AG20443 (cell line): ENCODE measurements at regions not wholly inside any gene's neighbourhood (a gene's known extent, or its start where the extent isn't known, plus 50 kb on each side); places are given as distances from the start of the nearest gene placed in this dataset.

ENCODE experiments used
- DNase-seq: peaks from one replicate; pipeline ENCODE4 v3.0.0; 2012; ENCODE audit warnings: low spot score, mixed read lengths

GRCh38 chr13:106129993-106130392 lies 405.5 kb downstream of the EFNB2 start:
- DNase-seq, result no peak

GRCh38 chr13:106129273-106129672 lies 406.2 kb downstream of the EFNB2 start:
- no peak for DNase-seq

- no peak for DNase-seq
Measured at GRCh38 chr13:106122234-106122633, 413.2 kb downstream of the EFNB2 start.

GRCh38 chr13:106121173-106121754 lies 414.2 kb downstream of the EFNB2 start:
- DNase-seq, result no peak

- DNase-seq, result no peak
Measured at GRCh38 chr13:106118996-106119395, 416.5 kb downstream of the EFNB2 start.

- no peak for DNase-seq
Measured at GRCh38 chr13:106118050-106118449, 417.4 kb downstream of the EFNB2 start.

GRCh38 chr13:106117640-106118039 lies 417.8 kb downstream of the EFNB2 start:
- no peak for DNase-seq

- DNase-seq, result peak; percentile 22
Measured at GRCh38 chr13:106117035-106117434, 418.4 kb downstream of the EFNB2 start.

- no peak for DNase-seq
Measured at GRCh38 chr13:106115081-106115480, 420.4 kb downstream of the EFNB2 start.

- no peak for DNase-seq
Measured at GRCh38 chr13:106113796-106114195, 421.7 kb downstream of the EFNB2 start.

GRCh38 chr13:106112191-106112590 lies 423.3 kb downstream of the EFNB2 start:
- DNase-seq, result no peak

- DNase-seq, result peak; percentile 50
Measured at GRCh38 chr13:106110241-106110855, 425.1 kb downstream of the EFNB2 start.

- peak; percentile 32 for DNase-seq
Measured at GRCh38 chr13:106109391-106109791, 426.1 kb downstream of the EFNB2 start.

- no peak for DNase-seq
Measured at GRCh38 chr13:106108346-106108745, 427.1 kb downstream of the EFNB2 start.

- no peak for DNase-seq
Measured at GRCh38 chr13:106107061-106107460, 428.4 kb downstream of the EFNB2 start.

GRCh38 chr13:106105153-106105552 lies 430.3 kb downstream of the EFNB2 start:
- no peak for DNase-seq

GRCh38 chr13:106104281-106104901 lies 431.1 kb downstream of the EFNB2 start:
- DNase-seq, result peak; percentile 82

GRCh38 chr13:106103779-106104178 lies 431.7 kb downstream of the EFNB2 start:
- peak; percentile 24 for DNase-seq

- DNase-seq, result no peak
Measured at GRCh38 chr13:106102786-106103185, 432.7 kb downstream of the EFNB2 start.

GRCh38 chr13:106101201-106101600 lies 434.3 kb downstream of the EFNB2 start:
- DNase-seq, result no peak

GRCh38 chr13:106100171-106100919 lies 435.1 kb downstream of the EFNB2 start:
- DNase-seq, result no peak

- DNase-seq, result no peak
Measured at GRCh38 chr13:106099765-106100164, 435.7 kb downstream of the EFNB2 start.

GRCh38 chr13:106098778-106099177 lies 436.7 kb downstream of the EFNB2 start:
- DNase-seq, result no peak
